H1 (cell line): ENCODE measurements at regions not wholly inside any gene's neighbourhood (a gene's known extent, or its start where the extent isn't known, plus 50 kb on each side); places are given as distances from the start of the nearest gene placed in this dataset.

ENCODE experiments used
- BACH1 ChIP-seq: IDR thresholded peaks from 2 replicates; pipeline ENCODE4 v1.6.1; 2012; ENCODE audit warnings: low read length, improper control_type of control experiment
- RNF2 ChIP-seq: fragments of 200-900, 300-1000 bp; sonication (generic); IDR thresholded peaks from 2 replicates; pipeline ENCODE4 v1.7.1; 2016; ENCODE audit warnings: borderline replicate concordance, low read depth, mild to moderate bottlenecking, antibody characterized with exemption, low read length; ENCODE audit not compliant: poor library complexity, severe bottlenecking; ENCODE audit errors: missing control alignments
- TCF12 ChIP-seq: IDR thresholded peaks from 2 replicates; pipeline ENCODE4 v1.6.1; 2011; ENCODE audit warnings: low read depth, mild to moderate bottlenecking, low read length

DNA sequence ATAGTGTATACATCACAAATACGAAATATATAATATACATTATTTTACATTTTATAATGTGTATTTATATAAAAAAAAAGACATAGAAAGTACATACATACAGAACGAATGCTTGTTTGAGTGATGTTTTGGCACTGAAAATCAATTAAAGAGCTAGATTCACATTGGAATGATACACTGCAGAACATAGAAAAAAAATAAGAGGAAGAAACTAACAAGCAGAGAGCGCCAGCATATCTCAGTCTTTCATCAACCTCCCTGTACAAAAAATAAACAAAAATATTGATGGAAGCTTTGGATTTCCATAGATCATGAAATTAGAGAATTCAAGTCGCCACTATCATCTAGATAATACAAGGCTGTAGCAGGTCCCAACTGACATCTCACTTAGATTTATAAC lies 420.6 kb downstream of the CENPC start (continued):
- TF ChIP-seq TCF12 (no peak), BACH1 (no peak), RNF2 (no peak)
- TF ChIP-seq, all 59 proteins: peak for 0
